Left hindlimb (tissue), 1 donor: ENCODE measurements at regions not wholly inside any gene's neighbourhood (a gene's known extent, or its start where the extent isn't known, plus 50 kb on each side); places are given as distances from the start of the nearest gene placed in this dataset.
"Not testable (repeated sequence)": the region's sequence is repeated elsewhere in the genome, so short reads cannot be mapped to it uniquely, and the experiment has no call there.

ENCODE experiments used
- DNase-seq: peaks from one replicate; pipeline ENCODE4 v3.0.0-alpha.2; 2018

DNA sequence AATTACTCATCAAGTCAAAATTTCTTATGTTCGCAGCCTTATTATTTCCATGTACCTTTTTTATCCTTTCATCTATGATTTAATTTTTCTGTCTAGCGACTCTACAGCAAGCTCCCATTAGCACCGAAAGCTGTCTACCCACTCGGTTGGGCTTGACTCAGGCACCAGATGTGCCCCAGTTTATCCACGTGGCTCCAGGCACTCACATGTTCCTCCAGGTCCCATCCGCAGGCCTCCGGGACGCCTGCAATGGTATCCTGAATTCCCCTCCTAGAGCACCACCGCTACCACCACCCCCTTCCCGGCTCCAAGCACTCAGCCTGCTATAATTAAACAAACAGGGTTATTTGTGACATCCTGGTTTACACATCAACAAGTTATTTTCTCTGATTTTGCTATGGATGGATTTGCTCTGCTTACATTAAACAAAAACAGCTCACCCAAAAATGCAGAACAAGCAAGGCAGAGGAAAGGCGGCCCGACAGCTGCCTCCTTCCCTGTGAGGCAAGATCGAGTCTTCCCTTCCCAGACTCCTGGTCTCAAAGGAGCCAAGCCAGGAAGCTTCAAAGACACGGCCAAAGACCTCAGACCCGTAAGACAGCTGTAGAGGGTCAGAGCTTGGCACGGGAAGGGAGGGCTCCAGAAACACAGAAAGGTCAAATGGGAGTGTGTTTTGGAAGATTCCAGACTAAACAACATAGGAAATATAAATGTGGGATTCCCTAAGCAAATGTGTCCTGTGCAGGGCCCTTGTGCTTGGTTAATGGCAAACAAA lies 253.8 kb downstream of the TTC8 start:
- no peak for DNase-seq

DNA sequence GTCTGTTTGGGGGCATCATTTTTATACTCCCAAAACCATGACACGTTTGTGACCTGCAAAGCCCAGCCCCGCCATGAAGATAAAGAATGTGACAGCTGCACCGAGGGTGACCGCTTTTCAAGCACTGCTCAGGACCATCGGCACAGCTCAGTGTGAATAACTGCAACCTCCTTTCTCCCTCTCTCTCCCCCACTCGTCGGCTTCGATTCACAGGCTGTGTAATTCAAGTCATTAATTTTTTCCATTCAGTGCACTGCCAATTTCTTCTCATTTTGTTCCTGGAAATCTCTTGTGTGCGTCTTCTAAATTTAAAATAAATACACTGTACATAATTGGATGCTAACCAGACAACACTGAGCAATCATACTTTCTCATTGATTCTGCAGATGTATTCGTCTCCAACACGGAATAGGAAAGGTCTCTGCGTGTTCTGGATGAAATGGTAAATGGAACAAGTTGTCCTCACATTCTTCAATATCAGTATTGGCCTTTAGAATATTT lies 260.8 kb downstream of the TTC8 start:
- peak; percentile 76 for DNase-seq

GRCh38 chr14:89085737-89086382 lies 261.4 kb downstream of the TTC8 start:
- peak; percentile 80 for DNase-seq

DNA sequence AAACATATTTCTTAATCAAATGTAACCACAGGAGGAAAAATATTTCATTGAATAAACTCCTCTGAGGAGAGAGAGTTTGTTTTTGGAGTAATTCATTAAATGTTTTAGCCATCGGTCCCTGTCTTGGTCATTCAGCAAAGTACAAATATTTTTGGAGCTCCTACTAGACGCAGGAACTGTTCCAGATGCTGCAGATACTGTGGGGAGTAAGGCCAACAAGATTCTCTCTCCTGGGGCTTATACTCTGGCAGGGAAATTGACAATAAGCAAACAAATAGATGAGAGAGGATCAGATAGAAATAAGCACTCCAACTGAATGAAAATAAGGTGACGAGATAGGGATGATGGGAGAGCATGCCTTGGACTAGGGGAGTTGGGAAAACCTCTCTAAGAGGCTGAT lies 264.1 kb downstream of the TTC8 start:
- DNase-seq, result no peak

DNA sequence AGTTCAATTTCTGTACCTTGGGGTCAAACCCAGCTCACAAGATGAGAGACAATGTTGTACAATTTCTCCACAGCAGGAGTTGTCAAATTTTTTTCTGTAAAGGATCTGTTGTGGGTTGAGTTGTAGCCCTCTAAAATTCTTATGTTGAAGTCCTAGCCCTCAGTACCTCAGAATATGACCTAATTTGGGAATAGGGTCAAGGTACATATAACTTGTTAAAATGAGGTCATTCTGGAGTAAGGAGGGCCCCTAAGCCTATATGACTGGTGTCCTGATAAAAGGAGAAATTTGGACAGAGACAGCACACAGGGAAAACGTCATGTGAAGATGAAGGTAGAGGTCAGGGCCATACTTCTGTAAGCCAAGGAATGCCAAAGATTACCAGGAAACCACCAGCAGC lies 264.9 kb downstream of the TTC8 start:
- DNase-seq, result no peak

DNA sequence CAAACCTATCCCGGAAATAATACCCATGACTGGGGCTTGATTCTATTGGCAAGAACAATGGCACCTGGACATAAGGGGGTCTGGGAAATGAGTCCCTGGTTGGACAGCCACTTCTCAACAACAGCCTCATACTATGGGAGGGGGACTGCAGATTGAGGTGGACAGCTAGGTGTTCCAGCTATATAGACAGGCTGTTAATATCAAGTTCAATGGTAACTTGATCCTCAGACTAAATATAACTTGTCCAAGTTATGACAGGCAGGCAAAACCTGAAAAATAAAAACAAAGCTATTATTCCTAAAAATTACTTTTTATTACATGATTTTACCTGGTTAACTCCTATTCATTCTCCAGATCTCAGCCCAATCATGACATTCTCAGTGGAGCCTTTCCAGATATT lies 267.3 kb downstream of the TTC8 start:
- no peak for DNase-seq

- no peak for DNase-seq
These were observed 268.8 kb downstream of the TTC8 start for GRCh38 chr14:89093083-89093730.

DNA sequence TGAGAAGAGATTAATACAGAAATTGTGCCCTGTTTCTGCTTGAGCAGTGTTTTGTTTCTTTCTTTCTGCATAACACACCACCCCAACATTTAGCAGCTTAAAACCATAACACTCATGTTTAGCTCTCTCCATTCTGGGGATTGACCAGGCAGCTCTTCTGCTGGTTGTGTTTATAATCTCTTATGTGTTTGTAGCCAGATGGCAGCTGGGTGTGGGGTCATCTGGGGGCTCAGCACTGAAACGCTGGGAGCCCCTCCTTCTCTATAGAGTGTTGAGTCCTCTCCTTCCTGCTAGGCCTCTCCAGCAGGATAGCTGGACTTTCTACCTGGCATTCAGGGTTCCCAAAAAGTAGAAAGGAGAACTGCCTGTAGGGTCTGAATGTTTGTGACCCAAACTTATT lies 270.6 kb downstream of the TTC8 start:
- no peak for DNase-seq

DNA sequence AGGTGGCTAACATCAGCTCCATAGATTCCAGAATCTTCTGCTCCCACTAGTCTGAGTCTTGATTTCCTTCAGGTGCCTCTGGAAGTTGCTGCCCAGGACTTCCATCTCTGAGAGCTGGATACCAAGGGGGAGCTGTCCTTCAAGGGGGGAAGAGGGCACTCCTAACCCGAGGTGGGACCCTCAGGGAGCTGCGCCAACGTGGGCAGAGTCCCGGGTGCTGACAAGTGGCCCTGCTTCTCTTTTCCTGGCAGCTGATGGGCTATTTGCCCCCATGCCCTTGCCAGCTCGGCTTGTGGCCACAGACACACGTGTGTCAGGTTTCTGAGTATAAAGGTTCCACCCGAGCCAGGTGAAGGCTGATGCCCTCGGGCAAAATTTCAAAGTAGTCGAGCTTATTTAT lies 272.5 kb downstream of the TTC8 start:
- no peak for DNase-seq

GRCh38 chr14:89098254-89098653 lies 273.8 kb downstream of the TTC8 start:
- DNase-seq, result no peak

DNA sequence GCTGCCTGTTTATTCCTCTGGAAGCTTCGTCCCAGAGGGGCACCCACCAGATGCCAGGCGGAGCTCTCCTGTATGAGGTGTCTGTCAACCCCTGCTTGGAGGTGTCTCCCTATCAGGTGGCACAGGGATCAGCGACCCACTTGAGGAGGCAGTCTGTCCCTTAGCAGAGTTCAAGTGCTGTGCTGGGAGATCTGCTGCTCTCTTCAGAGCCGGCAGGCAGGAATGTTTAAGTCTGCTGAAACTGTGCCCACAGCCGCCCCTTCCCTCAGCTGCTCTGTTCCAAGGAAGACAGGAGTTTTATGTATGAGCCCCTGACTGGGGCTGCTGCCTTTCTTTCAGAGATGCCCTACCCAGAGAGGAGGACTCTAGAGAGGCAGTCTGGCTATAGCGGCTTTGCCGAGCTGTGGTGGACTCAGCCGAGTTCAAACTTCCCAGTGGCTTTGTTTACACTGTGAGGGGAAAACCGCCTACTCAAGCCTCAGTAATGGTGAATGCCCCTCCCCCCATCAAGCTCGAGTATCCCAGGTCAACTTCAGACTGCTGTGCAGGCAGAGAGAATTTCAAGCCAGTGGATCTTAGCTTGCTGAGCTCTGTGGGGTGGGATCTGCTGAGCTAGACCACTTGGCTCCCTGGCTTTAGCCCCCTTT lies 279.8 kb downstream of the TTC8 start:
- not testable (repeated sequence) for DNase-seq

DNA sequence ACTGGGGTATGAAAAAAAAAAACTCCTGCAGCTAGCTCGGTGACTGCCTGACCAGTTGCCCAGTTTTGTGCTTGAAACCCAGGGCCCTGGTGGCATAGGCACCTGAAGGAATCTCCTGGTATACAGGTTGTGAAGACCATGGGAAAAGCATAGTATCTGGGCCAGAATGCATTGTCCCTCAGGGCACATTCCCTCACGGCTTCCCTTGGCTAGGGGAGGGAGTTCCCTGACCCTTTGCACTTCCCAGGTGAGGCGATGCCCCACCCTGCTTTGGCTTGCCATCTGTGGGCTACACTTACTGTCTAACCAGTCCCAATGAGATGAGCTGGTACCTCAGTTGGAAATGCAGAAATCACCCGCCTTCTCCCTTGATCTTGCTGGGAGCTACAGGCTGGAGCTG lies 280.4 kb downstream of the TTC8 start:
- not testable (repeated sequence) for DNase-seq
